ENCODE measurements at regions not wholly inside any gene's neighbourhood (a gene's known extent, or its start where the extent isn't known, plus 50 kb on each side); places are given as distances from the start of the nearest gene placed in this dataset.

DNA sequence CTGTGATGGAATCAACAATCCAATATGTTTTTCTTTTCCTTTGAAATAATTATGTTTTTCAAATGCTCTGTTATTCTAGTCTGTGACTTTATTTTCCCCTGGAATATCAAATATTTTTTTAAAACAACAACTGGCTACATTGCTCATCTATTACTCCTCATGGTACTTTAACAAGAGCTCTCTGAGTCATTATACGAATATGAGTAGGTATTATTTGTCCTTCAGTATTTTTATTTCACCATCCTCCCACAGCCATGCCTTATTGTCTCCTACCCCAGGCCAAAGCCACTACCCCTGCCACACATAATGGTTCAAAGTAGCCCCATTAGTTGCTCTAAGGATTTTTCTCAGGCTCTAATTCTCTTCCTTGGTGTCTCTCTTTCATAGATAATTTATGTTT lies 1572.3 kb downstream of the CDH8 start:
- Mint-ChIP-seq H3K27me3 (ENCODE audit: low read depth) (no peaks in the 10 kb centered on the region), H3K36me3 (ENCODE audit: low read depth) (no peaks in the 10 kb centered on the region), H3K4me3 (no peak overlapping the region), H3K27ac (no peak overlapping the region), H3K4me1 (no peaks in the 10 kb centered on the region), H3K9me3 (peaks cover 4% of the 10 kb centered on the region)
- TF ChIP-seq CTCF (IDR thresholded peaks at IDR 0.05; ENCODE audit: unreplicated experiment in 3 of 3) = no peak

DNA sequence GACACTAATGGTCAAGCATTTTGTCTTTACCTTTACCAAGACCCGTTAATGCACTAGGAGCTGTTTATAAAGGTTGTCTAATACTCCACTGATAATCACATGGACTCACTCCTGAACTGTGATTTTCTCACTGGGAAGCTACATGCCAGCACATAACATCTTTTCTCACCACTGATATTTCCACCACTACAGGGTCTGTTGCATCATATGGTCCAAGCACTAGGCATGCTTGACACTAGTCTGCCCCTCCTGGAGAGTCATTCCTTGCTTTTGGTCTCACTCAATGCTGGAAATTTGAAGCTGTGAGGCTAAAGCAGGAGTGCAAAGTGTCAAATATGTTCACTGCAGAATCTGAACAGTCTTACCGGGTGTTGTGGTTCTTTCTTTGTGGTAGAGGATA lies 1576.8 kb downstream of the CDH8 start:
- H3K27me3 Mint-ChIP-seq (ENCODE audit: low read depth) = no peaks in the 10 kb centered on the region
- TF ChIP-seq CTCF (IDR thresholded peaks at IDR 0.05; ENCODE audit: unreplicated experiment in 3 of 3) = no peak
- H3K27ac Mint-ChIP-seq = no peak overlapping the region
- no peak overlapping the region for H3K4me3 Mint-ChIP-seq
- H3K4me1 Mint-ChIP-seq = no peaks in the 10 kb centered on the region
- H3K36me3 Mint-ChIP-seq (ENCODE audit: low read depth) = no peaks in the 10 kb centered on the region
- H3K9me3 Mint-ChIP-seq = peaks cover 4% of the 10 kb centered on the region

DNA sequence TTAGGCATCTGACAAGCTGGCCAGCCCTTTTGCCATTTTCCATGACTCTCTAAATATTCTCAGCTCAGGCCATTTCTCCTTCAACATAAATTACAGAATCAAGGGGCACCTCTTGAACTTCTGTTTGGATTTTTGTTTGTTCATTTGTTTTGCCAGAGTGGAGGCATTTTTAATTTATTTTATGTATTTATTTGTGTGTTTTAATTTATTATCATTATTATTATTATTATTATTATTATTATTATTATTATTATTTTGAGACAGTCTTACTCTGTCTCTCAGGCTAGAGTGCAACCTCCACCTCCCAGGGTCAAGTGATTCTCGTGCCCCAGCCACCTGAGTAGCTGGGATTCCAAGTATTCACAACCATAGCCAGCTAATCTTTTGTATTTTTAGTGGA lies 1578.0 kb downstream of the CDH8 start:
- no peaks in the 10 kb centered on the region for H3K4me1 Mint-ChIP-seq
- no peak overlapping the region for H3K4me3 Mint-ChIP-seq
- H3K27ac Mint-ChIP-seq = no peak overlapping the region
- H3K36me3 Mint-ChIP-seq (ENCODE audit: low read depth) = no peaks in the 10 kb centered on the region
- H3K9me3 Mint-ChIP-seq = peaks cover 1% of the 10 kb centered on the region
- H3K27me3 Mint-ChIP-seq (ENCODE audit: low read depth) = no peaks in the 10 kb centered on the region
- no peak for TF ChIP-seq CTCF (IDR thresholded peaks at IDR 0.05; ENCODE audit: unreplicated experiment in 3 of 3)

- Mint-ChIP-seq H3K9me3 (no peaks in the 10 kb centered on the region), H3K4me1 (no peaks in the 10 kb centered on the region), H3K36me3 (ENCODE audit: low read depth) (no peaks in the 10 kb centered on the region), H3K27ac (no peak overlapping the region), H3K4me3 (no peak overlapping the region), H3K27me3 (ENCODE audit: low read depth) (no peaks in the 10 kb centered on the region)
- no peak for TF ChIP-seq CTCF (IDR thresholded peaks at IDR 0.05; ENCODE audit: unreplicated experiment in 3 of 3)
These were observed 1583.6 kb downstream of the CDH8 start for GRCh38 chr16:60452646-60453045.

DNA sequence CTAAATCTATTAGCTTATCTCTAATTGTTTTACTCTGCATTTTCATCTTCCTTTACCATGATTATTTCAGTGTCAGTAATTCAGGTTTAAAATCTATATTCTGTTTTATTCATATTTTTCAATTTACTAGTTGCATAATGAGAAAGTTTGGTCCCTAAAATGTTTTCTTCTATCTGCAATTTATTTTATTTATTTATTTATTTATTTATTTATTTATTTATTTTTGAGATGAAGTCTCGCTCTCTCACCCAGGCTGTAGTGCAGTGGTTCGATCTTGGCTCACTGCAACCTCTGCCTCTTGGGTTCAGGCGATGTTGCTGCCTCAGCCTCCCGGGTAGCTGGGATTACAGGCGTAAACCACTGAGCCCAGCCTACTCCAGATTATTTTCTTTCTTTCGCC lies 1597.3 kb downstream of the CDH8 start:
- no peak overlapping the region for H3K4me3 Mint-ChIP-seq
- H3K36me3 Mint-ChIP-seq (ENCODE audit: low read depth) = no peaks in the 10 kb centered on the region
- no peak for TF ChIP-seq CTCF (IDR thresholded peaks at IDR 0.05; ENCODE audit: unreplicated experiment in 3 of 3)
- no peak overlapping the region for H3K27ac Mint-ChIP-seq
- no peaks in the 10 kb centered on the region for H3K9me3 Mint-ChIP-seq
- no peaks in the 10 kb centered on the region for H3K4me1 Mint-ChIP-seq
- H3K27me3 Mint-ChIP-seq (ENCODE audit: low read depth) = no peaks in the 10 kb centered on the region

DNA sequence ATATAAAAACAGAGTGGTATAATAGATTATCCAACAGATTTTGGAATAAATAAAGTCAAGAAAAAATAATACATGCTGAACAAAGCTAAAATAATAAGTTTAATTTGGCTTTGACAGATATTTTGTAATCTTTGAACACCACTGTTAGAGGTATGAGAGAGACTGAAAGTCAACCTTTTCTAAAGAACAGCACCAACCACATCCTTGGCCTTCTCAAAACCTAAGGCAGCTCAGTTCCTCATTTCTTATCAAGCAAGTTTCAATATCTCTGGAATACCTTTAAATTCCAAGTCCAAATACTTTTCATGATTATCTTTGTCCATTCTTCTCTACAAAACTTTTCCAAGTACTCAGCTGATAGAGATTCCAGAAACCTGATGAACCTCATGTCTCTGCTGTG lies 1603.8 kb downstream of the CDH8 start:
- no peak overlapping the region for H3K27ac Mint-ChIP-seq
- H3K36me3 Mint-ChIP-seq (ENCODE audit: low read depth) = no peaks in the 10 kb centered on the region
- no peaks in the 10 kb centered on the region for H3K4me1 Mint-ChIP-seq
- TF ChIP-seq CTCF (IDR thresholded peaks at IDR 0.05; ENCODE audit: unreplicated experiment in 3 of 3) = no peak
- no peaks in the 10 kb centered on the region for H3K9me3 Mint-ChIP-seq
- H3K27me3 Mint-ChIP-seq (ENCODE audit: low read depth) = no peaks in the 10 kb centered on the region
- H3K4me3 Mint-ChIP-seq = no peak overlapping the region

Measured in nephron (organoid).